ENCODE measurements at regions not wholly inside any gene's neighbourhood (a gene's known extent, or its start where the extent isn't known, plus 50 kb on each side); places are given as distances from the start of the nearest gene placed in this dataset.
"Not testable (repeated sequence)": the region's sequence is repeated elsewhere in the genome, so short reads cannot be mapped to it uniquely, and the experiment has no call there.

DNA sequence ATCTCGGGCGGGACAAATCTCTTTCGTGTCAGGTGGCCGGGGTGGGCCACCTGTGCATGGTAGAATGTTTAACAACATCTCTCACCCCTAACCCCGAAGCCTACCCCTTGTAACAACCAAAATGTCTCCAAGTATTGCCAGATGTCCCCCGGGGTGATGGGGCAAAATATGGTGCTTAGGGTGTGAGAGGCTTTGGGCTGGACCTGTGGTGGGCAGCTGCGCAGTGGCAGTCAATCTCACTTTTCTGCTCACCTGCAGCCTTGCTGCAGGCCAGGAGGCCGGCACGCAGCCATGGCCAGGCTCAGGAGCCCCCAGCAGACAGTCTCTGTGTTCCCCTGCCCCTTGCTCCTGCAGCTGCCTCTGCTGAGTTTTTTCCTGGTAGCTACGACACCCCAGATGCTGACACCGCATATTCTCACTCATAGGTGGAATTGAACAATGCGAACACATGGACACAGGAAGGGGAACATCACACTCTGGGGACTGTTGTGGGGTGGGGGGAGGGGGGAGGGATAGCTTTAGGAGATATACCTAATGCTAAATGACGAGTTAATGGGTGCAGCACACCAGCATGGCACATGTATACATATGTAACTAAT is 265.5 kb downstream of the NPHP4 start:
- WGBS, 3 donors = 51 to 74% (median 63%) methylated on average over 12 of the region's 13 CpGs
- not testable (repeated sequence) for H3K27ac ChIP-seq (ENCODE audit: low read depth, low read length)

DNA sequence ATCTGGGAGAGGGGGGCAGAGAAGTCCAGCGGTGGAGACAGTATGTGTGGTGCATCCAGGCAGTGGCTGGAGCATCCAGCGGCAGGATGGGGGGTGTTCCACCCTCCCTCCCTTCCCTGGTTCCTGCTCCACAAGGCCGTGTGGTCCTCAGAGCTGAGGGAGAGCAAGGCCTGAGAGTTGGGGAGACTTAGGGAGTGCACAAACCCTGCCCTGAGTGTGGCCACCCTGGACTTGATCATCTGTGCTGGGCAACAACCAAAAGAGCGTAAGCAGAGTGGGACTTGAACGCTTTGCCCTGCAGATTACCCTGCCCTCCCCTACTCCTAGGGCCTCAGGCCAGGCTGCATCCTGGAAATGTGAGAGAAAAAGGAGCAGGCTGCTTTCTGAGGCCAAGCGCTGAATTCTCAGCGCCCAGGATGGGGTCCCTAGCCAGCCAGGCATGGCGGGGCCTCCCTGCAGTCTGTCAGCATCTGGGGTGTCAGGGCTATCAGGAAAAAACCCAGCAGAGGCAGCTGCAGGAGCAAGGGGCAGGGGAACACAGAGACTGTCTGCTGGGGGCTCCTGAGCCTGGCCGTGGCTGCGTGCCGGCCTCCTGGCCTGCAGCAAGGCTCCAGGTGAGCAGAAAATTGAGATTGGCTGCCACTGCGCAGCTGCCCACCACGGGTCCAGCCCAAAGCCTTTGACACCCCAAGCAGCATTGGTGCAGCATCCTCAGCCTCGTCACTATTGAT is 266.2 kb downstream of the NPHP4 start:
- H3K27ac ChIP-seq (ENCODE audit: low read depth, low read length) = no peak overlapping the region
- WGBS, 3 donors = 65 to 69% (median 67%) methylated on average over 11 to 14 of the region's 14 CpGs

DNA sequence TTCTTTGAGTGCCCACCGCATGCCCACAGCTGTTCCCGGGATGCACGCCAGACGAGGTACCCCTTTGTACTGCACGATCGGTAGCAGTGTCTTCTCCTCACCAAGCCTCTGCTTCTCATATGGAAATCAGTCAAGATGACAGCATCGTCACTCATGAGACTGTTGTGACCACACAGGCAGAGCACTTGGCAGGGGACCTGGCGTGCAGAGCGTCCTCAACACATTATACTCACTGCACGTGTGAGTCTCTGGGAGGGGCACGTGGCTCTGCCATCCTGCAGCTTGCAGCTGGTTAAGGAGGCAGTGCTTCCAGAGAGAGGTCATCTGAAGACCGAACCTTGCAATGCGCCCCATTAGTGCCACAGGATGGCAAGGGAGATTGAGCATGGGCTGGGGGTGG is 266.8 kb downstream of the NPHP4 start:
- H3K27ac ChIP-seq (ENCODE audit: low read depth, low read length) = no peak overlapping the region
- WGBS, 3 donors = 75 to 87% (median 83%) methylated on average over 13 of the region's 13 CpGs

DNA sequence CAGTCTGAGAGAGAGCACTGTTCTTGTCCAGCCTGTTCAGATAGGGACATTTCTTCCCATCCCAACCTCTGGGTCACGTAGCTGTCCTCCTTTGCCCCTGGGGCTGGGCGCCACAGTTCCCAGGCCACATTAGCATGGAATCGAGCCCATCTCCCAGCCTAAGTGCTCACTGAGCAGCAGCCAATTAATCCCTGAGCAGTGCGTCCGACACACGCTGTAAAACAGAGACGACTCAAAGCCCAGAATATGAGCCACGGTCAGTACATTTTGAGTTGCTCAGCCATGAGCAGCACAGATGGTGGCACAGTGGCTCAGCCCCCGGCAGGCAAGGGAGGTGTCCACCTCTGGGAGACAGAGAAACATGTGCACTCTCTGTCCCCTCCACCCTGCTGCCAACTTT is 267.4 kb downstream of the NPHP4 start:
- 57 to 60% (median 59%) methylated on average over 9 of the region's 9 CpGs for WGBS, 3 donors
- H3K27ac ChIP-seq (ENCODE audit: low read depth, low read length) = no peak overlapping the region

DNA sequence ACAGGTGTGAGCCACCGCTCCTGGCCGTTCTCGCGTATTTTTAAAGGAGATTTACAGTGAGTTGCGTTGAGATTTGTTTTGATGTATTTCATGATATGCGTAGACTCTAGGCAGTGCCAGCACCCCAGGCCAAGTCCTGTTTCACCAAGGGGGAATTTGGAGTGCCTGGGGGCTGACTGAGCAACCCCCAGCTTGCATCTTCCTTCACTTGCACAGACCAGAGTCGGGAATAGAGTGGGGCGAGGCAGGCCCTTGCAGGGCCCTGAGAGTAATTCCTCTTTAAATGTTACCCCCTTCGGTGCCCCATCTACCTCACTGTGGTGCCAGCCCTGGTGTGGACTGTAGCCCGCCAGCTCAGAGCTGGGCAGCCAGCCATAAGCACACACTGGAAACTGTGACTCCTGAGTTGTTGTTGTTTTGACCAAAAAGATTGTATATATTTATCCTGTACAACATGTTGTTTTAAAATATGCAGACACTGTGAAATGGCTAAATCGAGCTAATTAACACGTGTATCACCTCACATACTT is 269.5 kb downstream of the NPHP4 start:
- H3K27ac ChIP-seq (ENCODE audit: low read depth, low read length) = no peak overlapping the region
- 84 to 91% (median 90%) methylated on average over 12 of the region's 12 CpGs for WGBS, 3 donors

DNA sequence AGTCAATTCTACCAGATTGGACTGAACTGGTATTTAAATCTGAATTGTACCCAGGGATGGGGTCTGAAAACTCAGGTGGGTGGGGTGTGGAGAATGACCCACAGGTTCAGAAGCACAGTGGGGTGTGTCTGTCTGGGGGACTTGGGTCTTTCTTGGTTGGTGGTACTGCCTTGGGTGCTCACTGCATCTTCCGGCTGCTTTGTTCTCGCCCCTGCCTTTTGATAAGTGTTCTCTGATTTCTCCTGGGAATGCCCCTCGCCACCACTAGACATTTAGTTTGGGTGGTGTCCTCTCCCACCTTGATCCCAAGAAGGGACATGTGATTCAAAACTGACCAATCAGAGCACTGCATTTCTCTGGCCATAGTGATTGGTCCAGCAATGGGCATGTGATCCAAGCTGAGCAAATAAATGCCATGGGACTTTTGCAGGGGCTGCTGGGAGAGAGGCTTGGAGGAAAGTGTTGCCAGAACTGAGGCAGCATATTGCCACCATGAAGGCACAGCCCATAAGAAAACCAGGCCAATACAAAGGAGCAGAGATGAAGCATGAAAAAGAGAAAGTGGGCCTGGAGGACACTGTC is 270.5 kb downstream of the NPHP4 start:
- WGBS, 3 donors = 65 to 93% (median 81%) methylated on average over 3 of the region's 3 CpGs
- no peak overlapping the region for H3K27ac ChIP-seq (ENCODE audit: low read depth, low read length)

DNA sequence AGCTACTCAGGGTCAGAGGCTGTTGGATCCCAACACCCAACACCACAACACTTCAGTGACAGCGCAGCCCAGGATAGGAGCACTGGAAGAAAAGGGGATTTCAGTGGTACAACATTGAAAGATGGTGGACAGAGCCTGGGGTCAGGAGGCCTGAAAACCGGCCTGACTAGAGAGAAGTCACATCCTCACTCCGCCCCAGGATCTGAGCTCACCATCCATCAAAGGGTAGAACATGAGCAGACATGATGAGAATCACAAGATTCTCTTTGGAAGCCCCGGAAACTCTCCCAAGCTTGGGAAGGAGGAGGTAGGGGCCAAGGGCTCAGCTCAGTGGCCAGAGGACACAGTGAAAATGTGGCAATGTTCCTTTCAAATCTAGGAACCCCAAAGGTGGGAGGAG is 271.3 kb downstream of the NPHP4 start:
- WGBS, 3 donors = 77 to 82% (median 81%) methylated on average over 4 of the region's 4 CpGs
- H3K27ac ChIP-seq (ENCODE audit: low read depth, low read length) = no peak overlapping the region

DNA sequence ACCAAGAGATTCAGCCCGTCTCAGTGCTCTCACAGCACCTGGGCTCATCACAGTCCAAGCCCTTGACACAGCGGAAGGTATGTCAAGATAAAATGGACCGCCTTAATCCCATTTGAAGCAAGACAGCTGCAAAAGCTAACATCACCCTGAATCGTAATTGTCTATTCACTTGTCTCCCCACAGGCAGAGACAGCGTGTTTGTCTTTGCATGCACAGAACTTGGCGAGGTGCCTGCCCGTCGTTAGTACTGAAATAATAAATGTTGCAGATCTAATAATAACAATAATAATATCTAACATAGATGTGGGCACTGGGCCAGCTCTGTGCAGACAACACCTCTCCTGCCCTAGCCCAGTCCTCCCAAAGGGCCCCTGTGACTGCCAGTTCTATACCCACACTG is 271.7 kb downstream of the NPHP4 start:
- 50 to 57% (median 54%) methylated on average over 8 of the region's 8 CpGs for WGBS, 3 donors
- no peak overlapping the region for H3K27ac ChIP-seq (ENCODE audit: low read depth, low read length)

DNA sequence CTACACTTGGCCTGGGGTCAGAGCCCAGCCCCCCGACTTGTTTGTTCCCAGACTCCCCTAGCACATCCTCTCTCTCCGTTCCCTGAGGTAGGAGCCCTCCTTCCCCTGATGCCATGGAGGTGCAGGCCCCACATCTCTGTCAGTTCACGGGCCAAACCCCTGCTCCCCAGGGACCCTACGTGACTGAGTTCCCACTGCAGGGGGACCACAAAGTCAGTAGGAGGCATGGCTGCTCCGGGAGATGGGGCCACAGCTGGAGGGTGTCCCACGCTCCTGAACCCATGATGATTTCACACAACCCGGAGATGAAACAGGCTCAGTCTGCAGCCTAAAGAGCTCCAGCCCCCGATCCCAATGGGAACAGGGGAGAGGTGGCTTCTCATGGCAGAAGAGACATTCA is 272.2 kb downstream of the NPHP4 start:
- no peak overlapping the region for H3K27ac ChIP-seq (ENCODE audit: low read depth, low read length)
- 57 to 66% (median 64%) methylated on average over 8 of the region's 8 CpGs for WGBS, 3 donors

DNA sequence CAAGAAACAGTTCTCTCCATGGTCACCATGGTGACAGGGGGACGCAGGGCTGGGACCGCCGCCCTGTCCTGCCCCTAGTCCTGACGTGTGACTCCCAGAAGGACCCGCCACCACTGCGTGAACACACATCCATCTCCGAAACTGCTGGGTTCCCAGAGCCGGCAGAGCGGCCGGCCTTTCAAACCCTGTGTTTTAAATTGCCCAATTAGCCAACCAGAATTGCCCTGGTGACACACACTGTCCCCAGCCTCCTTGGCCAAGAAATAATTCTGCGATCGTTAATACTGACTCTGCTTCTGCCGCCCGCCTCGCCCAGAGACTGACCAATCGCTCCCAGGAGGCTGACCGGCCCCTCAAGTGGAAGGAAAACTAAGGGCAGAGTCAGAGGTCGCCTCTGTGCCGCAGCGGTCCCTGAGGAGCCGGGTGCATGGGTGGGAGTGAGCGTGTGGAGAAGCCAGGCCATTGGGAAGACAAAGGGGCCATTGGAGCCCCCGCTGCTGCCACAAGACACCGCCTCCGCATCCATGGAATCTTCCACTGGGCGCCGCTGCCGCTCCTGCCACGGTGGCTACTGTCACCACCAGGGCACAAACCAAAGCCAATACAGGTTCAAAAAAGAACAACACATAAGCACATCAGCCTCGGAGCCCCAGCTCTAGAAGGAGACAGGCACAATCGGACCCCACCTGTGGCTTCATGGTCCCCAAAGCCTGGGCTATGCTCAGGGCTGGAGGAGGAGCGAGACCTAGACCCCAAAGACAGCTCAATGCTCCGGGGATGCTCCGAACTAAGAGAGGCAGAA is 273.2 kb downstream of the NPHP4 start:
- 65 to 72% (median 67%) methylated on average over 34 of the region's 34 CpGs for WGBS, 3 donors

DNA sequence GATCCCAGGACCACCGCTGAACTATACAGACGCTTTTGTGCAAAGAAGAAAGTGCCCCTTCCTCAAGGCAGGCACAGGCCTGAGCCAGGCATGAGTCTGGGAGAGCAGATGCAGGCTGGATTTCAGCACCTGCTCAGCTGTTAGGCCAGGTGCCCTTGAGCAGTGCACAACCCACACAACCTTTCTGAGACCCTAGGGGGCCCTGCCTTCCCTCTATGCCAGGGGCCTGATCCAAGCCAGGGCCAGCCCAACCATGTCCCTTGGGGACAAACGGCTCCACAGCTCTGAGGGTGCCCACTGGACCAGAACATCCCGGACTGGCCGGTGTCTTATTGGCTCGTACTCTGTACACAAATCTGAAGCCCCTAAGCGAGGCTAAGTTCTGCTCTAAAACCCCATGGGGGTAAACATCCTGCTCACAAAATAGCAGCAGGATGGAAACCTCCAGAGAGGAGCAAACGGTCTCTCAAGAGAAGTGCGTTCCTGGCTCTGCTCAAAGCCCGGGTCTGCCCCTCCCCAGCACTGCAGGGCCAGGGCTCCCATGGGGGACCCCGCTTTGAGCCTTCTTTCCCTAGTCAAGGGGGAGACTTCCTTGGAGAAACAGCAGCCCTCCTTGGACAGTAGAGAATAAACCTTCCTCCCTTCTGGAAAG is 275.1 kb downstream of the NPHP4 start:
- WGBS, 3 donors = 38 to 46% (median 42%) methylated on average over 11 of the region's 11 CpGs
- H3K27ac ChIP-seq (ENCODE audit: low read depth, low read length) = no peak overlapping the region

More for the DNA sequence above, 273.2 kb downstream of the NPHP4 start:
- no peak overlapping the region for H3K27ac ChIP-seq (ENCODE audit: low read depth, low read length)

DNA sequence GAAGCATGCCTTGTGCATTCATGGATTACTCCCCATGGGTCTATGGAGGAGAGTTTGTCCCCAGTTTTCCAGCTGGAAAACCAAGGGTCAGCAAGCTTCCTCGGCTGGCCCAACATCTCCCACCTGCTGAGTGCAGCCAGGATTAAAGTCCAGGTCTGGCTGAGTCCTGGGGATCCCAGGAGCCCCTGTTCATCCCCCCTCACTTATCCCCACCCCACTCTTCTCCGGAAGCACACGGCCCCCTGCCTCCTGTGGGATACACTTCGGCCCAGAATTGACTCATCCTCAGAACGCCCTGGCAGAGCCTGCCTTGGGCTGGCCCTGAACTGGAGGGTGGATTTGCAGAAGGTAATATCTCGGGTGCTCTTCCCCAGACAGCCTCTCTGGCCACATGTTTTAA is 276.1 kb downstream of the NPHP4 start:
- WGBS, 3 donors = 82 to 92% (median 90%) methylated on average over 6 of the region's 6 CpGs
- no peak overlapping the region for H3K27ac ChIP-seq (ENCODE audit: low read depth, low read length)

DNA sequence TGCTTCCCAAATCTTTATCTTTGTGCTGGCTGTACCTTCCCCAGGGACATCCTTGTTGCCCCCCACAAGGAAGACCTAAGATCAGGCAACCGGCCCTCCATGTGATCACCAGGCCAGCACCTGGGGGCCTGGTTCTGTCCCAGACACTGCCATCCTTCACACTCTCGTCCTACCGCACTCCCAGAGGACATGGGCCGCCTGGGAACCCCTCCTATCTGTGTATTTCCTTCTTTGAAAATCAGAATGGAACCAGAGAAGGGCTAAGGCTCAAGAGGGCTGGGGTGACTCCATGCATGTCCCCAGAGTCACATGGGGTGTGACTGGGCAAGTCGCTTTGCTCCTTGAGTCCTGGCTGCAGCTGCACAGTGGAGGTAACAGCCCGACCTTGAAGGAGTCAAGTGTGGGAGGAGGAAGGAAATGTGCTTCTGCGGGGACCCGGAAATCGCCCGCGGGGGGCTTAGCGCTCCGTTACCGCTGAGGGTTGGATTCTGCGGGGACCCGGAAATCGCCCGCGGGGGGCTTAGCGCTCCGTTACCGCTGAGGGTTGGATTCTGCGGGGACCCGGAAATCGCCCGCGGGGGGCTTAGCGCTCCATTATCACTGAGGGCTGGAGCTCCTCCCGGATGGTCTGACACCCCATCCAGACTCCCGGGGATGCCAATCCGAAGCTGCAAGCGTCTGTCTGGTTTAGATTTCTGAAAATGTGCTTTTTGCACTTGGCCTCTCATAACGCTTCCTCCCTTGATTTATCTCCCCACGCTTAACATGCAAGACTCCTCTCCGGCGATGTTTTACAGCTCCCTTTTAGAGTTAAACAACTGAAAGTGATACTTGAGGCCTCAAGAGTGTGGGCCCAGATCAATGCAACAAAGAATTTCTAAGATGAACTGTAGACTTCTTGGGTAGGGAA is 278.9 kb downstream of the NPHP4 start:
- no peak overlapping the region for H3K27ac ChIP-seq (ENCODE audit: low read depth, low read length)
- 68 to 92% (median 72%) methylated on average over 36 of the region's 36 CpGs for WGBS, 3 donors

DNA sequence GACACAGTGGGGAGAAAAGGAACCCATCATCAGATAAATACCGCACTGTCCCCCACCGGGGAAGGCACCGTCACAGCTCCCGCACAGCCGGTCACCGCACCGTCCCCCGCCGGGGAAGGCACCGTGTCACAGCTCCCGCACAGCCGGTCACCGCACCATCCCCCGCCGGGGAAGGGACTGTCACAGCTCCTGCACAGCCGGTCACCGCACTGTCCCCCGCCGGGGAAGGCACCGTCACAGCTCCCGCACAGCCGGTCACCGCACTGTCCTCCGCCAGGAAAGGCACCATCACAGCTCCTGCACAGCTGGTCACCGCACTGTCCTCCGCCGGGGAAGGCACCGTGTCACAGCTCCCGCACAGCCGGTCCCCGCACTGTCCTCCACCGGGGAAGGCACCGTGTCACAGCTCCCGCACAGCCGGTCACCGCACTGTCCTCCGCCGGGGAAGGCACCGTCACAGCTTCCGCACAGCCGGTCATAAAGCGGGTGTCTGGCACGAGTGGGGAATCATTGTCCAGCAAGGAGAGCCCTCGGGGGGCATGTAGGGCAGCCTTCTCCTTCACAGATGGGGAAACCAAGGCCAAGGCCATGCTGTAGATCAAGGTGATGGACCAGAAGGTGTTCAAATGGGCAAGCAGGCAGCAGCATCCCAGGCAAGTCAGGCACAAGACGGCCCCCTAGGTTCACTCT is 280.1 kb downstream of the NPHP4 start:
- H3K27ac ChIP-seq (ENCODE audit: low read depth, low read length) = no peak overlapping the region
- WGBS, 3 donors = 92 to 94% (median 93%) methylated on average over 45 of the region's 45 CpGs

DNA sequence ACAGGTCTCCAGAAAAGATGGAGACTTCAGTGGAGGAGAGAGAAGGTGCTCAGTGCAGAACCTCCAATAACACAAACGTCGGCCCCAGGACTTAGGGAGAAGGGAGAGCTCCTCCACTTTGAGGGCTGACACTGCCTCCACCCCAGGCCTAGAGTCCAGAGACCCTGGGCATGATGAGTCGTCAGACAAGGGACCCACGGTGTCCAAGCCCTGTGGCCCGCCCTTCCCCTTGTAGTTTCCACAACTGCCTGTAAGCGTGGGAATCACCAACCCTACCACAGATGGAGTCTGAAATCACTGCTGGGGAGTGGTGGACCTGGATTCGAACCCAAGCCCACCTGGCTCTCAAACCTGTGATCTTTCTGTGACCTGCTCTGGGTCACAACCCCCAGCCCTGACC is 281.1 kb downstream of the NPHP4 start:
- no peak overlapping the region for H3K27ac ChIP-seq (ENCODE audit: low read depth, low read length)
- 59 to 87% (median 86%) methylated on average over 7 of the region's 7 CpGs for WGBS, 3 donors

DNA sequence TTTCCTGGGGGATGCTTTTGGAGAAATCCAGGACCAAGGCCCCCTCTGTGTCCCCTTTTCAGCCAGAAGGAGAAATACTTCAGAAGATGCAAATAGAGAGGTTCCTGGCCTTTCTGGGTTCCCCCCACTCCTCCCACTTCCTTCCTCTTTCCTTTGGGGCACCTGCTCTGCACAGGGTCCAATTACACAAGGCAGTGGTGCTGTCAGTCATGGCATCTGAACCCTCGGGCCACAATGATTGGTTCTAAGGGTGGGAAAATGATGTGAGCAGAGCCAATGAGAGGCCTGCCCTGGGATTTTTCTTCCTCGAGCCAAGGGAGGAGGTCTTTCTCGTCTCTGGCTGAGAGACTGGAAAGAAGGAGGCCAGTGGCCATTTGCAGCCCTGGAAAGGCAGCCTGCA is 282.2 kb downstream of the NPHP4 start:
- WGBS, 3 donors = 40 to 77% (median 44%) methylated on average over 3 of the region's 3 CpGs
- no peak overlapping the region for H3K27ac ChIP-seq (ENCODE audit: low read depth, low read length)

DNA sequence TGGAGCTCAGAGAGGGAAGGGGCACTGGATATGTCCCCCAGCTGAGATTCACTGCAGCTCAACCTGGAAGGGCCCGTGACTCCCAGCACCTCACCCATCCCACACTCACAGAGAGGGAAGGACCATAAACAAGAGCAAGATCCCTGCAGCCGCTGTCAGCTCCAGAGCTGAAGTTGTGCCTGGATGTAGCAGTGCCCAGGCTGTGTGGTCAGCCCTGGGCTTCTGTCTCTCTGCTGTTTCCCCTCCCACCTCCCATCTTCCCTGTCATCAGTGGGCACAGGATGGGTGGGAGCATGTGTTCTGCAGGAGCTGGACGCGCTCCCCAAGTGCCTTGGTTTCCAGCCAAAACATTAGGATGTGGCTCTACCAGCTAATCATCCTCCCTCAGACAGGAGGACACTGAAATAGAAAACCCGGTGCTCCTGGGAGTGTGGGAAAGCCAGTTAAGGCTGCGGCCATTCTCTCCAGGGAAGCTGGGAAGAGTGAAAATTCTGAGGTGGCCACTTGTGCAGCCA is 282.7 kb downstream of the NPHP4 start:
- H3K27ac ChIP-seq (ENCODE audit: low read depth, low read length) = no peak overlapping the region
- 47 to 55% (median 53%) methylated on average over 6 of the region's 6 CpGs for WGBS, 3 donors
